Gastroesophageal sphincter (tissue), 4 donors: ENCODE measurements at regions not wholly inside any gene's neighbourhood (a gene's known extent, or its start where the extent isn't known, plus 50 kb on each side); places are given as distances from the start of the nearest gene placed in this dataset.
"Not testable (repeated sequence)": the region's sequence is repeated elsewhere in the genome, so short reads cannot be mapped to it uniquely, and the experiment has no call there.

ENCODE experiments used
- ATAC-seq: fragments of 150-250 bp; one replicate; pipeline ENCODE4 v1.9.1; 2016; ENCODE audit warnings: mild to moderate bottlenecking, moderate library complexity
- H3K27ac ChIP-seq, 4 donors: fragments of 200-600 bp; sonication (generic) in 3 of 4; 1 replicate in 3 of 4; 2 replicates in 1 of 4; pipeline ENCODE4 v1.5.1; 2016 to 2019
- H3K27me3 ChIP-seq: fragments of 200-600 bp; sonication (generic); one replicate; pipeline ENCODE4 v1.5.1; 2019
- H3K36me3 ChIP-seq, 2 donors: fragments of 200-600 bp; sonication (generic); one replicate each; pipeline ENCODE4 v1.5.1; 2019; ENCODE audit warnings: control low read depth in 1 of 2
- H3K4me1 ChIP-seq, 3 donors: fragments of 200-600 bp; sonication (generic); 1 replicate in 2 of 3; 2 replicates in 1 of 3; pipeline ENCODE4 v1.5.1; 2016 to 2019; ENCODE audit warnings: control low read depth in 2 of 3
- H3K4me3 ChIP-seq, 2 donors: fragments of 200-600 bp; sonication (generic); one replicate each; pipeline ENCODE4 v1.5.1; 2019; ENCODE audit warnings: mild to moderate bottlenecking in 1 of 2, moderate library complexity in 1 of 2
- H3K9me3 ChIP-seq, 3 donors: fragments of 200-600 bp; sonication (generic); one replicate each; pipeline ENCODE4 v1.5.1; 2017 to 2019; ENCODE audit warnings: control low read depth in 2 of 3
- EP300 ChIP-seq: sonication (generic); formaldehyde crosslinking; IDR thresholded peaks from one replicate; pipeline ENCODE4 v1.6.1; 2017; ENCODE audit warnings: antibody characterized with exemption, mild to moderate bottlenecking
- POLR2A ChIP-seq, 2 donors: fragments of 450-650 bp; IDR thresholded peaks; one replicate each; pipeline ENCODE4 v1.6.1; 2017; ENCODE audit warnings: antibody characterized with exemption in 2 of 2, mild to moderate bottlenecking in 2 of 2, moderate library complexity in 1 of 2
- POLR2AphosphoS5 ChIP-seq: sonication (generic); formaldehyde crosslinking; IDR thresholded peaks from one replicate; pipeline ENCODE4 v1.6.1; 2017; ENCODE audit warnings: antibody characterized with exemption
- WGBS, 2 donors: methylation state at CpG; one replicate each; pipeline ENCODE4 v1.1.5; 2018; ENCODE audit warnings: low coverage in 1 of 2; 5-methylcytosine and 5-hydroxymethylcytosine counted together
- TF ChIP-seq, protein P1 (sequence below), 4 experiments: fragments of 200-600 bp in 2 of 4; fragments of 450-650 bp in 2 of 4; sonication (generic) in 1 of 4; IDR thresholded peaks; one replicate each; pipeline ENCODE4 v1.5.1; 2017 to 2019; ENCODE audit warnings: antibody characterized with exemption in 4 of 4, mild to moderate bottlenecking in 2 of 4, moderate library complexity in 2 of 4

DNA sequence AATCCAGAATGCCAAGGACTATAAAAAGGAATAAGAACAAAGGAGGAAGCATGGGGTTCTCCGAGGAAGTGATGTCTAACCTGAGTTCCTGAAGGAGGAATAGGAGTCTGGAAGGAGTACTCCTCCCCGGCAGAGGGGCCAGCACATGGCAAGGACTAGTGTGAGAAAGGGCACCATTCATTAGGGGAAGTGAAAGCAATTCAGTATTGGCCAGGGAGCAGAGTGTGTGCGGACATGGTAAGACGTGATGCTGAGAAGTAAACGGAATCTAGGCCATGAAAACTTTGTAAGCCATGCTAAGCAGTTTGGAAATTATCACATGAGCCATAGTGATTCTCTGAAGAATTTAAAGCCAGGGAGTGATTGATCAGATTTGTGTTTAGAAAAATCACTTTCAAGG lies 218.9 kb upstream of the PRDM1 start:
- 81 to 100% methylated on average over 2 to 5 of the region's 5 CpGs for WGBS, 2 donors
- ATAC-seq = peak; percentile 39

DNA sequence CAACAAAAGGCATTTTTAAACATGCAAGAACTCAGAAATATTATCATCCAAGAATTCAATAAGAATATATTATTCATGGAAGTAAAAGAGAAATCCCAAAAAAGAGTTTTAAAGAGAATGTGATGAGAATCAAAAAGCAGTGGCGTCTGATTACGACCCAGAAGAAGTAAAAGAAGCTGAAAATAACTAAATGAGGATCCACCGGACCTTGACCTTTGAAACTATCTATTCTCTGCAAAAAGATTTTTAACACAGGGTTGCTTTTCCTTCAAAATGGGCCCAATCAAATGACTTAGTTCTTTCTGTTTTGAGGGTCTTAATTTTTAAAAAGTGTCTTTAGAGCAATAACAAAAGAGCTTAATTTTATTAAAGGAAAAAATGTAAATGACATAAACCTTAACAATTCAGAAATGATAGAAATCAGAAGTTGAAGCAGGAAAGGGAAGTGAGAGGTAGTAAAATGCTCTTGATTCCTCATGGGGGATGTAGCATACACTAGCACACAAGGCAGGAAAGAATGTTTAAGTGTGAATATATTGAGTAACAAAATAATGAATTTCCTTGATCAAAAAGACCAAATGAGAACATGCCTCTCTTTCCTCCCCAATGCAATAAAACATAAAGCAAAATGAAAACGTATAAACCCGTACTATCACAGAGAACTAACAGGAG lies 223.1 kb upstream of the PRDM1 start:
- no peak overlapping the region for H3K27ac ChIP-seq
- no peaks in the 10 kb centered on the region for H3K9me3 ChIP-seq
- H3K27me3 ChIP-seq = no peaks in the 10 kb centered on the region
- H3K4me3 ChIP-seq = no peak overlapping the region
- no peaks in the 10 kb centered on the region for H3K36me3 ChIP-seq
- no peaks in the 10 kb centered on the region for H3K4me1 ChIP-seq
- WGBS, 2 donors = 78 to 85% methylated on average over 5 of the region's 5 CpGs
- no peak for TF ChIP-seq POLR2AphosphoS5
- TF ChIP-seq, protein P1, sequence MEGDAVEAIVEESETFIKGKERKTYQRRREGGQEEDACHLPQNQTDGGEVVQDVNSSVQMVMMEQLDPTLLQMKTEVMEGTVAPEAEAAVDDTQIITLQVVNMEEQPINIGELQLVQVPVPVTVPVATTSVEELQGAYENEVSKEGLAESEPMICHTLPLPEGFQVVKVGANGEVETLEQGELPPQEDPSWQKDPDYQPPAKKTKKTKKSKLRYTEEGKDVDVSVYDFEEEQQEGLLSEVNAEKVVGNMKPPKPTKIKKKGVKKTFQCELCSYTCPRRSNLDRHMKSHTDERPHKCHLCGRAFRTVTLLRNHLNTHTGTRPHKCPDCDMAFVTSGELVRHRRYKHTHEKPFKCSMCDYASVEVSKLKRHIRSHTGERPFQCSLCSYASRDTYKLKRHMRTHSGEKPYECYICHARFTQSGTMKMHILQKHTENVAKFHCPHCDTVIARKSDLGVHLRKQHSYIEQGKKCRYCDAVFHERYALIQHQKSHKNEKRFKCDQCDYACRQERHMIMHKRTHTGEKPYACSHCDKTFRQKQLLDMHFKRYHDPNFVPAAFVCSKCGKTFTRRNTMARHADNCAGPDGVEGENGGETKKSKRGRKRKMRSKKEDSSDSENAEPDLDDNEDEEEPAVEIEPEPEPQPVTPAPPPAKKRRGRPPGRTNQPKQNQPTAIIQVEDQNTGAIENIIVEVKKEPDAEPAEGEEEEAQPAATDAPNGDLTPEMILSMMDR (IDR thresholded peaks at IDR 0.05) = no peak
- no peak for TF ChIP-seq EP300
- TF ChIP-seq POLR2A (IDR thresholded peaks at IDR 0.05) = no peak
- no peak for ATAC-seq

More for the DNA sequence above, 218.9 kb upstream of the PRDM1 start:
- no peaks in the 10 kb centered on the region for H3K36me3 ChIP-seq
- H3K4me1 ChIP-seq = no peaks in the 10 kb centered on the region
- no peak overlapping the region for H3K4me3 ChIP-seq
- H3K9me3 ChIP-seq = no peaks in the 10 kb centered on the region
- no peak overlapping the region for H3K27ac ChIP-seq
- H3K27me3 ChIP-seq = no peaks in the 10 kb centered on the region
- TF ChIP-seq EP300 (no peak), POLR2A (IDR thresholded peaks at IDR 0.05) (no peak), POLR2AphosphoS5 (no peak)
- TF ChIP-seq, protein P1 (IDR thresholded peaks at IDR 0.05) = no peak

DNA sequence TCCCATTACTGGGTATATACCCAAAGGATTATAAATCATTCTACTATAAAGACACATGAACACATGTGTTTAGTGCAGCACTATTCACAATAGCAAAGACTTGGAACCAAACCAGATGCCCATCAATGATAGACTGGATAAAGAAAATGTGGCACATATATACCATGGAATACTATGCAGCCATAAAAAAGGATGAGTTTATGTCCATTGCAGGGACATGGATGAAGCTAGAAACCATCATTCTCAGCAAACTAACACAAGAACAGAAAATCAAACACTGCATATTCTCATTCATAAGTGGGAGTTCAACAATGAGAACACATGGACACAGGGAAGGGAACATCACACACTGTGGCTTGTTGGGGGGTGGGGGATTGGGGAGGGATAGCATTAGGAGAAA lies 225.2 kb upstream of the PRDM1 start:
- not testable (repeated sequence) for ATAC-seq, H3K4me1 ChIP-seq, H3K36me3 ChIP-seq, H3K27ac ChIP-seq, H3K9me3 ChIP-seq, H3K27me3 ChIP-seq, H3K4me3 ChIP-seq

DNA sequence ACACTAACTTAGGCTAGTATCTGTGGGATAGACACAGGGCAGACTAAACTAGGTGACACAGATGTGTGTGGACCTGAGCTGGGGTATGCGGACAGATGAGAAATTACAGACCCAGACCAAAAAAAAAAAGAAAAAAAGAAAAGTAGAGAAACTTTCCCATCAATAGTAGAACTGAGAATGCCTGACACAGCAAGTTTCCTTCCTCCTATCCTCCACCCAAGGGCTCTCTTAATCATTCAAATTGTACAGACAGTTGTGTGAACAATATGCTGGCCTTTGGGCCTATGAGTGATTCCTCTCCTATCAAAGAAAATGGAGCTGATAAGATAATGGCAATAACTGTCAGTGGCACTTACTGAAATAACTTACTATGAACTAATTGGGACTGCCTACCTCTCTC lies 226.7 kb upstream of the PRDM1 start:
- no peak overlapping the region for H3K4me3 ChIP-seq
- TF ChIP-seq POLR2AphosphoS5 = no peak
- TF ChIP-seq POLR2A (IDR thresholded peaks at IDR 0.05) = no peak
- TF ChIP-seq, protein P1 (IDR thresholded peaks at IDR 0.05) = no peak
- no peak for TF ChIP-seq EP300
- no peaks in the 10 kb centered on the region for H3K9me3 ChIP-seq
- H3K4me1 ChIP-seq = no peaks in the 10 kb centered on the region
- H3K36me3 ChIP-seq = no peaks in the 10 kb centered on the region
- no peak overlapping the region for H3K27ac ChIP-seq
- 82 to 83% methylated on average over 1 of the region's 1 CpG for WGBS, 2 donors
- ATAC-seq = no peak
- no peaks in the 10 kb centered on the region for H3K27me3 ChIP-seq

DNA sequence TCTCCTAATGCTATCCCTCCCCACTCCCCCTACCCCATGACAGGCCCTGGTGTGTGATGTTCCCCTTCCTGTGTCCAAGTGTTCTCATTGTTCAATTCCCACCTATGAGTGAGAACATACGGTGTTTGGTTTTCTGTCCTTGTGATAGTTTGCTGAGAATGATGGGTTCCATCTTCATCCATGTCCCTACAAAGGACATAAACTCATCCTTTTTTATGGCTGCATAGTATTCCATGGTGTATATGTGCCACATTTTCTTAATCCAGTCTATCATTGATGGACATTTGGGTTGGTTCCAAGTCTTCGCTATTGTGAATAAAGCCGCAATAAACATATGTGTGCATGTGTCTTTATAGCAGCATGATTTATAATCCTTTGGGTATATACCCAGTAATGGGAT lies 227.5 kb upstream of the PRDM1 start:
- not testable (repeated sequence) for H3K9me3 ChIP-seq, H3K4me1 ChIP-seq, H3K4me3 ChIP-seq, H3K27me3 ChIP-seq, ATAC-seq, H3K27ac ChIP-seq, H3K36me3 ChIP-seq
- WGBS, 2 donors = 100% methylated on average over 3 of the region's 3 CpGs

DNA sequence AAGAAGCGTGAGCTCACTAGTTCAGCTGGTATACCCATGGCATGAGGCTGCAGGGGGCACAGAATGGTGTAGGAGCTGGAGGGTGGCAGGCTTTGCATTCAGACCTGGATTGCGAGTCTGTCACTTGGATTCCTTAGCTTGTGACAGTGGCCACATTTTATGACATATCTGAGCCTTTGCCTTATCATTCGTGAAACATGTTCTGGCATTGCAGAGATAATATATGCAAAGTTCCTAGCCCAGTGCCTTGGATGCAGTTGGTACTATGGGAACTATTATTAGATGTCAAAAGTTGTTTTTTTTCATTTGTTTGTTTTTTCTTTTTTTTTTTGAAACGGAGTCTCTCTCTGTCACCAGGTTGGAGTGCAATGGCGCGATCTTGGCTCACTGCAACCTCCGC lies 230.7 kb upstream of the PRDM1 start:
- H3K27me3 ChIP-seq = no peaks in the 10 kb centered on the region
- no peak overlapping the region for H3K4me3 ChIP-seq
- no peaks in the 10 kb centered on the region for H3K36me3 ChIP-seq
- H3K4me1 ChIP-seq = peaks cover 0 to 1% (median 0%) of the 10 kb centered on the region in 3 donors
- ATAC-seq = no peak
- WGBS, 2 donors = 98 to 100% methylated on average over 3 to 7 of the region's 7 CpGs
- TF ChIP-seq POLR2AphosphoS5 = no peak
- TF ChIP-seq EP300 = no peak
- TF ChIP-seq, protein P1 (IDR thresholded peaks at IDR 0.05) = no peak
- H3K9me3 ChIP-seq = no peaks in the 10 kb centered on the region
- H3K27ac ChIP-seq = no peak overlapping the region

DNA sequence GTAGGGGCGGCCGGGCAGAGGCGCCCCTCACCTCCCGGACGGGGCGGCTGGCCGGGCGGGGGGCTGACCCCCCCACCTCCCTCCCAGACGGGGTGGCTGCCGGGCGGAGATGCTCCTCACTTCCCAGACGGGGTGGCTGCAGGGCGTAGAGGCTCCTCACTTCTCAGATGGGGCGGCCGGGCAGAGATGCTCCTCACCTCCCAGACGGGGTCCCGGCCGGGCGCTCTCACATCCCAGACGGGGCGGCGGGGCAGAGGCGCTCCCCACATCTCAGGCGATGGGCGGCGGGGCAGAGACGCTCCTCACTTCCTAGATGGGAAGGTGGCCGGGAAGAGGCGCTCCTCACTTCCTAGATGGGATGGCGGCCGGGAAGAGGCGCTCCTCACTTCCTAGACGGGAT lies 232.2 kb upstream of the PRDM1 start:
- no CpG with 5 or more reads among the region's 33 CpGs for WGBS, 2 donors
- not testable (repeated sequence) for H3K27ac ChIP-seq, H3K36me3 ChIP-seq, ATAC-seq, H3K4me3 ChIP-seq, H3K27me3 ChIP-seq, H3K4me1 ChIP-seq, H3K9me3 ChIP-seq
